Erythroblast (primary cell): ENCODE measurements at regions not wholly inside any gene's neighbourhood (a gene's known extent, or its start where the extent isn't known, plus 50 kb on each side); places are given as distances from the start of the nearest gene placed in this dataset.

ENCODE experiments used
- GATA1 ChIP-seq: IDR thresholded peaks from 2 replicates; pipeline ENCODE4 v1.6.1; 2011; ENCODE audit warnings: low read depth, mild to moderate bottlenecking, control low read depth, low read length, moderate library complexity
- POLR2A ChIP-seq: IDR thresholded peaks from 2 replicates; pipeline ENCODE4 v1.6.1; 2011; ENCODE audit warnings: mild to moderate bottlenecking, low read length

GRCh38 chr10:30254926-30255325, 94.2 kb downstream of the MTPAP start:
- no peak for TF ChIP-seq POLR2A
- no peak for TF ChIP-seq GATA1
